Daoy (cell line): ENCODE measurements at regions not wholly inside any gene's neighbourhood (a gene's known extent, or its start where the extent isn't known, plus 50 kb on each side); places are given as distances from the start of the nearest gene placed in this dataset.
"Not testable (repeated sequence)": the region's sequence is repeated elsewhere in the genome, so short reads cannot be mapped to it uniquely, and the experiment has no call there.

Experiments
- DNase-seq: peaks from one replicate; pipeline ENCODE4 v3.0.0-alpha.2; 2015; ENCODE audit warnings: low read depth

DNA sequence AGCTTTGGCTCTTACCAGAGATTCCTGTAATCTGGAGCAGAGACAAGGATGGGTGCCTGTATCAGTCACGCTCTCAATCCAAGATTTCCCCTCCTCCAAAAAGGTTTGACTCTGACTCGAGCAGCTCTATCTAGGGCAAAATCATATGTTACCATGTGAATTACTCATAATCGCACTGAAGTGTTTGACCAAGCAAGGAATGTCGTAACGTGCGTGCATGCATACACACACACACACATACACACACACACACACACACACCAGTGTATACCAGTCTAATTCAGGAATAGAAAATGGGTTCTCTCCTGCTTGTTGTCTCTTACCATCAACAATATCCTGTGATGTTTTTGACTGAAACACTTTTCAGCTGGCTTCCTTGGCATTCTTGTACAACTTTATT is 835.1 kb downstream of the KCNJ2 start:
- DNase-seq, result no peak

DNA sequence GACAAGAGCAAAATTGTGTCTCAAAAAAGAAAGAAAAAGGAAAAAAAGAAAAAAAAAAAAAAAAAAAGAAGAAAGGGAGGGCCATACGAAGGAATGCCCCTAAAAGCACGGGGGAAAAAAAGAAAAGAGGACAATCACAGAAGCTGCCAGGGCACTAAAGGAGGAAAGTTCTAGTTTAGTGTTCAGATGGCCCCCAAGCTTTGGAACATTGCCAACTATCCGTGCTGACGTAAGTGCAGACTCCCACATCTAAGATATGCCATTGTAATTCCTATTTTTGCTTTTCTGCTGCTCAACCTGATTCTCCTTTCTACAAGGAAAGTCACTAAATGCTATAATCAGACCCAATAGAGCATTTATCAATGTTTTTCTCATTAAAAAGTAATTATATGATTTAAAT is 842.1 kb downstream of the KCNJ2 start:
- peak; percentile 7 for DNase-seq

DNA sequence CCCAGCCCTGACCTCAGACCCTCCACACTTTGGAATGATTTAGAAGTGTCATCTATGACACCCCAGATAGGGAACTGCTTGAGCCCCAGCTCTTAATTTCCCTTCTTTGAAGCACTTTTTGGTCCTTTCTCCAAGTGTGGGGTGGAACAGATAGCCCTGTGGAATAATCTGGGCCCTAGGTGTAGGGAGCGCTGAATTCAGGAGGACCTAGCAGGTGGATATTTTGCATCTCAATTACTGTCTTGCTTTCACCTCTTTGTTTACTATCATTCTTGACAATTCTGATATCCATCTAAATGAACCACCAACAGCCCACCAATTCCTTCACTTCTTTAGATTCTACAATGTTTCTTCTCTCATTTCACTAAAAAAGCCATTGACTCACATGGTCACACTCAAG is 850.4 kb downstream of the KCNJ2 start:
- DNase-seq, result no peak

DNA sequence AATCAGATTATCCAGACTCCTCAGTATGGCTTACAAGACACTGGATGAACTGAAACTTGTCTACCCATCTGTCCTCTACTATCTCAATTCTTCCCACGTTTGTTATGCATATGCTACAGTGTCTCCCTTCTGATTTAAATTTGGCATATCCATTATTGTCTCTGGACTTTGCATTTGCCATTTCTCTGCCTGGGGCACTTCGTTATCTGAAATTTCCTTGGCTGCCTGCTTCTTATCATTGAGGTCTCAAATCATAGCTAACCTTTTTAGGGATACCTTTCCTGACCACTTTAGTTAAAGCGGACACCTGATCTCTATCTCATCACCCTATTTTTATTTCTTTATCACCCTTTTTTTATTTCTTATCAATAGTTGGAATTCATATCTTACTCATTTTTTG is 853.4 kb downstream of the KCNJ2 start:
- DNase-seq, result no peak

DNA sequence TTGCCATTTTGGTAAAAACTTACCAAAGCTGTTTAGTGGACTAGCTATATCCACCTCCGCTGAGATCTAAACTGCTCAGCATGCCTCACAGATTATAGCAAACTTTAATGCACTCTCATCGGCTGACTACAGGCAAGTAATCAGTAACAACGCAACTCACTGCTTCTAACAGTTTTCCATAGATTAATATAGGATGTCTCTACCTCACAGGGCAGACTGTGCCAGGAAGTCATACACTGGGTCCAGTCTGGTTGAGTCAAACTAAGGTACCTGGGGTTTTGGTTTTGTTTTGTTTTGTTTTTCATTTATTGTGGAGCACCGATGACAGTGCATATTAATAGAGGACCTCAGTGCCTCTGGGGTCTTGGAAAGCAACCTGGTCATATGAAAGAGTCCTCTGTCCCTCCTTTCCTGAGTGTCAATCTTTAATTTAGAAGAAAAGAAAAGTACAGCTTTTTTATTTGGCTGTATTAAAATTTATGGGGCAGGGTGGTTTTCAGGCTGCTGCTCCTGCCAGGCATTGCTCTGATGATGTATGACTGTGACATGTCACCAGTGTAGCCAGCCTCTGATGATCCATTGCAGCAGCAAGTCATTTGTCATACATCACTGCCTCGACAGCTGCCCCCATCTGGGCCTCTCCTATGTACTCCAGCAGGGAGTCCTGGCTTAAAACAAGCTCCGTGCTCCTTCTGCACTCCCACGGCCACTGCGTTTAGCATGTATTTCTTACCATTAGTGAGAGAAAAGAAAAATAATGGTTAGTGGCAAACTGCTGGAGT is 854.1 kb downstream of the KCNJ2 start:
- DNase-seq, result no peak

DNA sequence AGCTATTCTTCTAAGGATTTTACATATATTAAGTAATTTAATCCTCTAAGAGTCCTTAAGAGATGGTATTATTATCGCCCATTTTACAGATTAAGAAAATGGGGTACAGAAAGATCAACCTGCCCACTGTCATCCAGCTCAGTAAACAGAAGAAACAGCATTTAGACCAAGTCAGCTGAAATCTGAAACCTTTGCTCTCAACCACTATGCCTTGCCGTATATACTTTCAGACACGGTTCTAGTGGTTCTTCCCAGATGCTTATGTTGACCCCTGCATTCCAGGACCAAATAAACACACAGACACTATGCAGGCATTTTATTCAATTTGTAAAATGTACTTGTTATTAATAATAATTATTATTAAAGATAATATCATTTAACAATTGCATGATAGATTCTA is 854.8 kb downstream of the KCNJ2 start:
- no peak for DNase-seq

DNA sequence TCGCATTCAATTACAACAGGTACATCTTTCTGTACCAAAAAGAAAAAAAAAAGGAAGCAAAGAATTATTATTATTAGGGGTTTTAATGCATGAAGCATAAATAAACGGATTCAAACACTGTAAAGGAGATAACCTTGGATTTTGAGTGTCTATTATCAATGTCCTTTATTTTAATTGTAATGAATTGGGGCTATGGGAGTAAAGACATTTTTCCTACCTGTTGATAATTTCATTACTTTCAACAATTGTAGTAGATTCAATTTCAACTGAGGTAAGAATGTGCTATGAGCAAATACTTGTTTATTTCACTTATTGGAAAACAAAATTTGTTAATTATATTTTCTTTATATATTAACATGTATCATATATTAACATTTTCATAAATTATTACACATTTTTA is 855.6 kb downstream of the KCNJ2 start:
- DNase-seq, result no peak

DNA sequence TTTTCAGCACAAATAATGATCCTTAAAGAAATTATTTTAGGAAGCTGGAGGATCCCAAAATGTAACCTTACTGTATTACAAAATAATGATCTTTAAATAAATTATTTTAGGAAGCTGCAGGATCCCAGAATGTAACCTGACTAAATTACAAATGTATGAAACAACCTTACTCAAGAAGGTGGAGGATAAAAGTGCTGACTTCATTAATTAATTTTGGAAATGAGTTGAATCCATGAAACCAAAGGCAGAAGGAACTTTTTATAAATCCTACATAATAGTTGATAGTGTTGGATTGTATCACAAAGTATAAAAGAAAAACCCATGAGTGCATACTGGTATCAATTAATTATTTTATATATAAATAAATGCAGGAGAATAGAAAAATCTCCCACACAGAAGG is 859.9 kb downstream of the KCNJ2 start:
- DNase-seq, result no peak

DNA sequence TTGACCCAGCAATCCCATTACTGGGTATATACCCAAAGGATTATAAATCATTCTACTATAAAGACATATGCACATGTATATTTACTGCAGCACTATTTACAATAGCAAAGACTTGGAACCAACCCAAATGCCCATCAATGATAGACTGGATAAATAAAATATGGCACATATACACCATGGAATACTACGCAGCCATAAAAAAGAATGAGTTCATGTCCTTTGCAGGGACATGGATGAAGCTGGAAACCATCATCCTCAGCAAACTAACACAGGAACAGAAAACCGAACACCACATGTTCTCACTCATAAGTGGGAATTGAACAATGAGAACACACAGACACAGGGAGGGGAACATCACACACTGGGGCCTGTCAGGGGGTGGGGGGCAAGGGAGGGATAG is 862.0 kb downstream of the KCNJ2 start:
- not testable (repeated sequence) for DNase-seq

DNA sequence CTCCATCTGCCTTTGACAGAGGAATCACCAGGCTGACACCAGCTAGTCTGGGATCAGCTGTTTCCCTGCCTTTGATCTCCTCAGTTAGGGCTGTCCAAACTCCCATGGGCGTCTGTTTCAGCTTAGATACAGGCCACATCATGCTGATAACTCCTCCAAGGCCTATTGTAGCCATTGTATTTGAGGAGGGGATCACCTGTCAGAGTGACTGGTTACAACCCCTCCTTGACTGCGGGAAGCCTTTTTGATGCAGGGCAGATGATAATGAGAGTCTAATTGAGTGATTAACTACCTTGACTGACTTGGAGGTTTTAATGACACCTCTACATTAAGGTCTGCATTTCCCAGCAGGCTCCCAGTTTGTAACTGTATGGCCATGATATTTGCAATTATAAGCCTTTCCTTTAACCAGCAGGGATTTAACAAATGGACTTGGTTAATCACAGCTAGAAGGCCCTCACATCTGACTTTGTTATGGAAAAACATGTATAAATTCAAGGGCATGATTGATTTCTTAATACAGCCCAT is 863.5 kb downstream of the KCNJ2 start:
- no peak for DNase-seq

DNA sequence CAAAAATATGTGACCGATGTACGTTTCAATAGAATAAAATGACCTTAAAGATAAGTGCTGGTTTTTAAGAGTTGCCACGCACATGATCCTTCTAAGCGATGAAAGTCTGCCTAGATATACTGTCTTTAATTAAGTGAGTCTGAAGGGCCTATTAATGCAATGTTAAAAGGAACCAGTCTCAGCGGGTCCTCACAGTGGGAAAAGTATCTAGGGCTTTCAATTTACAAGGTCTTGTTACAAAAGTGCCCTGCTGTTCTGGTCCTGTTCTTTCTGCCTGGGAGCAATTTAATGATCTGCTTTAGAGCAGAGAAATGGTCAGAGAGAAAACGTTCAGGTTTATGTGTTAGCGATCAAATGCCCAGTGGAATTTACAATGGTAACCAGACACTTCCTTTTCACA is 864.0 kb downstream of the KCNJ2 start:
- DNase-seq, result no peak

DNA sequence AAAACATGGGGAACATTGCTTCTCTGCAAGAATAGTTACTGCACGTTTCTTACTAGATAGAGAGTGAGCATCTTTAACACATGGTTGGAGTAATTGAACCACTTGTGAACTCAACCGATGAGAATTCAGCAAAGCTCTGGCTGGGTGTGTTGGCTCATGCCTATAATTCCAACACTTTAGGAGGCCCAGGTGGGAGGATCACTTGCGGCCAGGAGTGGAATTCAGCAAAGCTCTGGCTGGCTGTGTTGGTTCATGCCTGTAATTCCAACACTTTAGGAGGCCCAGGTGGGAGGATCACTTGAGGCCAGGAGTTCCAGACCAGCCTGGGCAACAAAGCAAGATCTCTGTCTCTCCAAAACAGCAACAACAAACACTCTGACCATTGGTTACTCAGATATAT is 865.9 kb downstream of the KCNJ2 start:
- DNase-seq, result no peak

DNA sequence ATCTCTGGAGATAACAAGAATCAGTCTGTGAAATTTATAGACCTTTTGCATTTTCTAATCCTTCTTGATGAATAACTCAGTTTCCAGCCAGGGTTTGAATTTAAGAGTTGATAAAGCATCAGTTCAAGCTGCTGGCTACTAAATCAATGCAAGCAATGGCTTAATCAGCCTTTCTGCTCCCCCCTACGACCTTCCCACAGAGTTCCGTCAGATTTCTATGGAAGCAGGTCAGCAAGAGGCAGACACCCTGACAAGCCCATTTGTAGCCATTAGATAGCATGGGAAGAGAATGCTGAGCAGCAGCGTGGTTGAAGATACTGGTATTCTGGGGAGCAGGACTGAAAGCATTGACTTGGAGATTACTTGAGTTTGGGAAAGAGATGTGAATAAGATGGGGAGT is 868.1 kb downstream of the KCNJ2 start:
- DNase-seq, result no peak

DNA sequence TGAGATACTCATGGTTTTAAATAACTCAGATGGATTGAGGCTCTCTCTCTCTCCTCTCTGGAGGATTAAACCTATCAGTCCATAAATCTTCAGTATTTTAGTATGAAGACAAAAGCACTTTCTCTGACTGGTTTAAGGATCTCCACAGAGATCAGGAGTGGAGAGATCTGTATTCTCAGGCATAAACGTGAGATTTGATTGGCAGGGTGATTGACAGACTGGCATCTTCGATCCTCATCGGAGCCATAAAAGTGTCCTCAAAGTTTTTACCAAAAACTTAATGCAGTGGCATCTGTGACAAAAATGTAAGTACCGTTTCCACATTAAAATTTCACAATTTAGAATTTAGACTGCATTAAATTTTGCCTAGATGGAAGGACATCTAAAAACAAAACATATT is 870.1 kb downstream of the KCNJ2 start:
- no peak for DNase-seq

DNA sequence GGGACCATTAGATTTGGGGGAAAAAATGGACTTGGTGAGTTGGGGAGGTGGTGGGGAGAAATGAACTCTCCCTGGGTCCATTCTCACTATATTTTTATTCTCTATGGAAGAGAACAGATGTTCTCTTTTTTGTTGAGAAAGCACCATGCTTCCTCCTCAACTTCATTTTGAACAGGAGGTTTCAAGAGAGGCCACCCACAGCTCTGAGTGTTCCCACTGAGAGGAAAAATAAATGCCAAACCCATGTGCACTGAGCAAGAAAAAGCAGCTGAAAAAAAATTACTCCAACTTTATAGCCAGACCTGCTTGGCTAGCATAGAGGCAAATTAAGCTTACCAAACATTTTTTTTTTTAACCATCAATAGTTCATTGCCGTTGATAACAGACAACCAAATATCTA is 883.6 kb downstream of the KCNJ2 start:
- no peak for DNase-seq

DNA sequence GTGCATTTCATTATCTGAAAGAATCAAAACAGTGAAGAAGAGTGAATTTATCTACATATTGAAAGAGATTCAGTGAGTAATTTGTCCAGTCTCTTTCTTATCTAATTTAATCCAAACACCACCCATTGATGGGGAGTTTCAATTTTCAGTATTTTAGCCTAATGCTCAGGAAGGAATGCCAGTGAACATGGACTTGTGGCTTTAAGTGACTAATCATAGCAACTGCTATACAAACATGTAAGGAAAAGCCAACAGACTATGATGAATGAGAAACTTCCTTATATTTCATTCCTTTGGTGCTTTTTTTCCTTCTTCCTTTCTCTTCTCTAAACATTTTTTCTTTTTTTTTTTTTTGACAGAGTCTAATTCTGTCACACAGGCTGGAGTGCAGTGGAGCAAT is 885.8 kb downstream of the KCNJ2 start:
- DNase-seq, result peak; percentile 20

DNA sequence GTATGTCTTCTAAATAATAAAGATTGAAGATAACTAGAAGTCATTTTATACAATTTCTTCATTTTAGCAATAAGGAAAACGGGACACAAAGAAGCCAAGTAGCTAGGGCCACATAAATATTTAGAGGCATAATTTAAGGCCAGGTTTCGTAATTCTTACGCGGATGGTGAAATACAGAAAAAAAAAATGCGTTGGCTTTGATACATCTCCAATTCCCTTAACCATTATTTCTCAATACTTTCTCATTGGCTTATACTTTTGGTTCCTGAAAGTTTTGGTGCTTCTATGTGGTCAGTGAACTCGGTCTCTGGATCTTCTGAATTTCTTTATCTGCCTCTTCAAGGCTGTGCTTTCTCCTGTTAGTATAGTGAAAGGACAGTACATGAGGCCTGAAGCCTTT is 888.1 kb downstream of the KCNJ2 start:
- no peak for DNase-seq

DNA sequence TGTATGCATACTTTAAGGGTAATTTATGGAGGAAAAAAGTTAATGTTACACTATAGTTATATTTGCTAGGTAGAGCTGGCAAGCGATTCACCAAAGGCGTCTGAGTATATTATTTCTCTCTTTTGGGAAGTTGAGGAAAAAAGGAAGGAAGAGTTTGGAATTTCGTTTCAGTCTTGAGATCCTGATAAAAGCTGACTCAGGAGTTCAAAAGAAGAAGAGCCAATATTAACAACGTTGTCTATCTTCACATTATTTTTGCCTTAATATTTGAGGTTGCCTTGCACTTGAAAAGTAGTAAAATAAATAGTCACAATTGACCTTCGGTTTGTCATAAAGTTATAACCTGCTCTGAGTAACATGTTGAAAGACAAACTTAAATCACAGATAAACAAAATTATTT is 888.6 kb downstream of the KCNJ2 start:
- DNase-seq, result no peak

DNA sequence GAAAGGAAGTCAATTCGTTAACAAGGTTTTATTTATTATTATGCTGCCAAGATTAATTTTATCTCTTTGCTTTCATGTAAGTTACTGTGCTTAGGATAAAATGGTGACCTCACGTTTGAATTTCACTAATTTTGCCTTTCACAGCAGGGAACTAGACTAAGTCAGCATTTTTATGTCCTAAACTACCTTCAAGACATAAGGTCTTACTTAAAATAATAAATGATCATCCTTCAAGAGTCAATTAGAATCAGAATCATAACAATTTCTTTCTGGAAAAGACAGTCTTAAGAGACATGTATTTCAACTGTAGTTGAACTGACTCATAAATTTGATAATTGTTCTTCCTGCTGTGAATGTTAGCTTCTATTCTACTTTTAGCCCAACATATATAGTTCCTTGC is 893.8 kb downstream of the KCNJ2 start:
- no peak for DNase-seq

DNA sequence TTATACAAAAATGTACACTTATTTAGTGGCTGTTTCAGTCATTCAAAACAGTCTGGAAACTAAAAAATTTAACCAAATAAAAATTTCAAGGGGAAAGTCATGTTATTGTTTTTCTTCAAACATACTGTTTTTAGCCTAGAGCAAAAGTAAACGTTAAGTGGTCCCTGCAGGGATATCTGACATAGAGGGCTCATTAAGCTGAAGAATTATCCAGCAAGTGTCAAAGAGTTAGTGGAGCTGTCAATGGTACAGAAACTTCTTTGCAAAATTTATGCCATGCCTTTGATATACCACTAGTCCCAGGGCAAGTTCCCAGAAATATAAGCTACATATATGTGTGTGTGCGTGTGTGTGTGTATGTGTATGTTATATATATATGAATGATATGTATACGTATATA is 894.2 kb downstream of the KCNJ2 start:
- DNase-seq, result no peak

DNA sequence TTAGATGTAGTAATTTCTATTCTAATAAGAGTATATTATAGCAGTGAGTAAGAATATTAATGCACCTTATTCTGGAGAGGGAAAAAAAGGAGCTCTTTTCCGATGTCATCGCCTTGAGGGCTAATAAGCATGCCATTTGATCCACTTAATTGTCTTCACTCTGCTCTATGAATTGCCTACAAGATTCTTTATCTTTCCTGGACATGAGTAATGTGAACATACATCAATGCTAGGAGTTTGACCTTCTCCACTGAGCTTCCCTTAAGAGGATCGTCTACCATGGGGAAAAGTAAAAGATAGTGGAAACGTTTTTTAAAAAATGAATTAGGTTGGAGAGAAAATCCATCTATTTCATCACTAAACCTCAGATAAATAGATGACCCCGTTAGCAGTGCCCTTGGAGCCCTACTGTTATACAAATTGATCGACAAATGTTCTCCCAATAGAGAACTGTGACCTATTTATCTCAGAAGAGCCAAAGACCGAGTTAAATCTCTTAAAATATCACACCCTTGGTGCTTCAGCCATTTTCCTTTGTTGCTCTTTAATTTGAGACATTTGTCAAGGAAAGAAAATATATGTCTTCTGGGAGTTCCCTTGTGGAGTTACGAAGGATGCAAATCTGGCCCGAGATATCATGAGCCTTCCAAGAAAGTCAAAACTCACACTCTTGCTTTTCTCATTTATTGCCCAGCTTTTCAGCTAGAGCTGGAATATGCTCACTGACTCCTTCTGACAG is 898.5 kb downstream of the KCNJ2 start:
- no peak for DNase-seq

DNA sequence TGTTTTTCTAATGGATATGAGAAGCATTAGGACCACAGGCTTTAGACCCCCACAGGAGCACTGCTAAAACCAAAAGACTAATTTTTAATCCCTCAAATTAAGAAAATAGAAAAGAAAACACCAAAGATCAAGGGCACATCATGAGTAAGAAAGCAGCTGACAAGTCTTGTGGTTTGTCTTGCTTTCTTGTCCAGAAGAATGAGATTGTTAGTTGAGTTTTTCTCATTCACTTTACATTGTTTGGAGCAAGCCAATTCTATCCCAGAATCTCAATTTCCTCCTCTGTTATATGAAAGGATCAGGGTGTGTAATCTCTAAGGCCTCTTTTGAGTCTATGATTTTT is 899.0 kb downstream of the KCNJ2 start:
- no peak for DNase-seq

DNA sequence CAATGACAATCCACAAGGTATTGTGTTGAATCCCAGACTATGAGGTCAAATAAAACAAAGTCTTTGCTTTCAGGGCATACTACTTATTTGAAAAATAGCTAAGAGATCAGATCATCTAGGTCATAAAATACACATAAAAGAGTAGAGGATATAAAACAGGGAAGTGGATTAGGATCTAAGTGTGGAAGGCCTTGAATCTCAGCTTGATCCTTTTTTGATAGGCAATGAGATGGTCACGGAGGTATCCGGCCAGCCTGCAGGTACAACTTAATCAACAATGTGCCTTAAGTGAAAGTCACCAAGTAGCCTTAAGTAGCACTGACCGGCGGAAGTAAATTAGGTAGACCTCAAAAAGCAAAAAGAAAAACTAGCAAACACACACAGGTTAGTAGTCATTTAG is 901.7 kb downstream of the KCNJ2 start:
- no peak for DNase-seq

DNA sequence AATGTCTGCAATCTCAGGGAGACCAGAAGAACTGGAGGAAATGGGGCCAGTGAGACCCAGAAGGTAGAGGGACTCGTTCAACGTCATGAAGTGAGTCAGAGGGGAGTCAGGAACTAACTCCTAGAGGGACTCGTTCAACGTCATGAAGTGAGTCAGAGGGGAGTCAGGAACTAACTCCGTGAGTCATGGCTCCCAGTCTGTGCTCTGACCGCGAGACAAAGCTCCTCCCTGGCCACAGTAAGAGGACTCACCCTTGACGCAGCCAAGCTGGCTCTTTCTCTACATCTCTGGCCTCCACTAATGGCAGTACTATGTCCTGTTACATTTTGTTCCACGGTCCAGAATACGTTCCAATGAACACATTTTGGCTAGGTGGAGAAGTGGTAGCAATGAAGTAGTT is 902.5 kb downstream of the KCNJ2 start:
- peak; percentile 97 for DNase-seq
